HG03520 (cell line): ENCODE measurements at regions not wholly inside any gene's neighbourhood (a gene's known extent, or its start where the extent isn't known, plus 50 kb on each side); places are given as distances from the start of the nearest gene placed in this dataset.

Experiments used
- ATAC-seq: cut with Tn5 transposase; IDR thresholded peaks from one replicate; pipeline ENCODE4 v1.9.1; 2021; ENCODE audit warnings: mild to moderate bottlenecking, moderate library complexity; ENCODE audit not compliant: unreplicated experiment

DNA sequence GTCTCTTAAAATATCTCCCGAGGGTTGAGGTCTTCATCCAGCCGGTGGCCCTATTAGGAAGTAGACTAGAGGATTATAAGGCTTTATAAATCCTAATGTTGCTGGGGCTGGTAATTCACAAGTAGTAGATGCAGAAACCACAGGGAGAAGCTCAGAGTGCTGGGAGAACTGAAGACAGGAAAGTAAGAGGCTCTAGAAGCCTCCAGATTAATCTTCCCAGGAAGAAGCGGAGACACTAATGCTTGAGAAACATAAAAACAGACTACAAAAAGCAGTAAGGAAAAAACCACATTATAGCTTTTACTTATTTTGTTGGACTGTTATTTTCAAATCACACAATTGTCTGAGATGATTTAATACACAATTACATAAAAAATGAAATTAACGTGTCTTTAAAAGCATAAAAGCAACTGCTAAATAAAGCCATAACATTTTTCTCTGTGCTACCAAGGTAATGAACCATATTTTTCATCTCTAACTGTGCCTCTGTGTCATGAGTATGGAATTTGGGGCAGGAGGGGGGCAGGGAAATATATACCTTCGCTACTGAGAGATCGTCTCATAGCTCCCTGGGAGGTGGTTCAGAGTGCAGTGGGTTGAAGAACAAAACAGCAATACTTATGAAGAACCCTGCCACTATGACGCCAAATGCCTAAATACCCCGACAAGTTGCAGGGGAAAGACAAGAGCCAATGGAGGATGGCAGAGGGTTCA is 806.2 kb upstream of the WWC1 start:
- ATAC-seq, result no peak

GRCh38 chr5:167488371-167488770 is 803.1 kb upstream of the WWC1 start:
- no peak for ATAC-seq

GRCh38 chr5:167489202-167489601 is 802.2 kb upstream of the WWC1 start:
- ATAC-seq, result peak; percentile 59

DNA sequence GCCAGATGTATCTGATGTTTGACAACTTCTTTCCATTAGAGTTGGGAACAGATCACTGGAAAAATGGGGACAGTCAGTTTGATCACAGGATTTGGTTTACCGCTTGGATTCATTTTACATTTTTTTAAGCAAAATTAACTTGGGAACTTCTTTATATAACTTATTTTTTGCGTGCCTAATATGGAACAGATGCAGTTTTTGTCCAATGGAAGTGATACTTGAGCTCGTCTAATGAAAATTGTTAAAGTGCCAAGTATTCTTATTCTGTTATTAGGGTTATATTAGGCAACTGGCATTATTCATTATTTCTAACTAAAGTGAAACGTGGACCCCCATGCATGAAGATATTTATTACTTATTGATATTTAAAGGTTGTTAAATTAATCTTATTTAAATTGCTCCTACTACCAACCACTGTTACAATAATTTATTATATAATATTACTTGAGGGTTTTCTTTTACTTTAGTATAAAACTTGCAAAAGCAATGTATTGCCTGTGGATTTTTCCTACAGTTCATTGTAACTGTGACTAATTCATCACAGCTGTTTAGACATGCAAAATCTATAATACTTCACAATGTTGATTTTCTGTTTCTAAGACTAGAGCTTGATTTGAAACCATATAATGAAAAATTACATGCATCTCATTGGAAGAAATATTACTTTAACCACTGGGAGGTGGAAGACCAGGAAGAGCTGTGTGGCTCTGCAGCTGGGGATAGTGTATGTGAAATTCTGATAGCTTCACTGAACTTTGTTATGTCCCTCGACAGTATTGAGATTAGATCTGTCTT is 787.3 kb upstream of the WWC1 start:
- no peak for ATAC-seq

- ATAC-seq, result no peak
Observed at GRCh38 chr5:167507463-167508233, 783.8 kb upstream of the WWC1 start.

DNA sequence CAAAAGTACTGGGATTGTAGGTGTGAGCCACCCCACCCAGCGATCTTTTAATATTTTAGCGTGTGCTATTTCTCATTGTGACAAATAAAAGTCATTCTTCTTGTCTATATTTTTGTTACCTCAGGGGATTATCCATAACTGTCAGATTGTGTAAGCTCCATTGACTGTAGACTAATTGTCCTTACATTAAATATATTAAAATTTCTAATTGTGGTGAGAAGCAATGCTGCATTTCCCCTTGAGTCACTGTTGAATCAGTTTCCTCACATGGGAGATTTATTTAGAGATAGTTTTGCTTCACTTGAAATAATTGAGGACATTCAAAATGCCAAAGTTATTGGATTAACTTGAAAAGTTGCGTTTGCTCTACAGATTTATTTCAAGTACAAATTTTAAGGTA is 782.4 kb upstream of the WWC1 start:
- no peak for ATAC-seq

- no peak for ATAC-seq
Observed at GRCh38 chr5:167511276-167511675, 780.2 kb upstream of the WWC1 start.

DNA sequence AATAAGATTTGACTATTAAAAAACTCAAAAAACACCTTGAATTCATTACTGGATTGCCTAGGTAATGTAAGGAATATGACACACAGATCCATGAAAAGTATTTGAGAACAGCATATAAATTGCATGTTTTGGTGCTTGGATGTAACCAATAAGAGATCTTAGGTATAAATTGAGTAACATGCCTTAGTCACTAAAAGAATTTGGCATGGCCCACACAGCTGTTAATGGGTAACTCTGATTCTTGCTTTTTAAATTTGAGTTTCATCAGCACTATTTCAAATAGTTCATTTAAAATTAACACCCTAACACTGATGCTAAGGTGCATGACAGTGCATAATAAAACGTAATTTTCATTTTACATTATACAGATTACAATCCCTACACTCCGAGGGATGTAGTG is 779.3 kb upstream of the WWC1 start:
- no peak for ATAC-seq

DNA sequence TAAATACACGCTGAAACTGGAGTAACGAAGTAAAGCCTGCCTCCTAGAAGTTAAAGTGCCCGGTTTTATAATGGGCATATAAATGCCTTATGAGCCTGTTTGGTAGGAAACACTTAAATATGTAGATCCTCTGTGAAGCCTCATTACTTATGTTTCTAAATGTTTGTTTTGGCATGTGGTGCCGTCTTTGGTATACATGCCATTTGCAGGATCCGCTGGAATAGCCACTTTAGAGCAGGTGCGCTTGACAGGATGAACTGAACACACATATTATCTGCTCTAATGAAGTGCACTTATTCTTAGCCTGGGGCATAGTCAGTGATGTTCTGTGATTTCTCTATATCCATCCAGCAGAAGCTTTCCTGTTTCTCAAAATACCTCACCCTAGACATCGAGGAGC is 778.1 kb upstream of the WWC1 start:
- no peak for ATAC-seq

GRCh38 chr5:167514461-167514860 is 777.0 kb upstream of the WWC1 start:
- ATAC-seq, result no peak

- ATAC-seq, result no peak
Observed at GRCh38 chr5:167525004-167525403, 766.4 kb upstream of the WWC1 start.

DNA sequence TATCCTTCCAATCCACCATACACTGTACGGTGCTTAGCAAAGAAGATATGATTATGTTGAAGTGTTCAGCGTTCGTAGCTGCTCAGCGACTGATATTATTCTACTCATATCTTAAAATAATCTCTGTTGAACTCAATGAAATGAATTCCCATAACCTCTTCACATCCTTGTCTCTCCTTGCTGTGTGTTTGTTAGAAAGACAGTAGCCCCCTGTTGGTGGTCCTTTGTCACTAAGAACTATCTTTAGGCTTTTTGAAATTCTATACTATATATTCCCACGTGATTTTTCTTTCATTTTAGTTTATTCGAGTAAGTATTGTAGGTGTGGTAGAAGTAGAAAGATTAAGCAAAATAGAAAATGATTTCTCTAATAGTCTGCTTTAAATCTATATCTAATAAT is 762.8 kb upstream of the WWC1 start:
- ATAC-seq, result no peak

DNA sequence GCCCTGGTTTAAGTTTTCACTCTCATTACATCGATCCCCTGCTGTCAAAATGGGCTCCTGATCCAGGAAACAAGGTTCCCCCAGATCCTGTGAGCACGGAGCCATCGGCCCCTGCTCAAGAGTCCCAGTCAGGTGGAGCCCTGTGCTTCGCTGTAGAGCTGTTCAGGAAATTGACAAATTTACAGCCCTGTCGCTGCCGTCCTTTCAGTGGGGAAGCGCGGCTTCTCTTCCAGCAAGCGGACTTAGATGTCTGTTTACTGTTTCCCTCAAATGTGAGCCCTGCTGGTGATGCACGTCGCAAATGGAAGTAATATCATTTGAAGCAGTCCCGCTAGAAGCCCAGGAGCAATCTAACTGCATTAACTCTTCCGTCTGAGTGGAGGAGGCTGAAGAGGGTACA is 760.9 kb upstream of the WWC1 start:
- ATAC-seq, result no peak

- ATAC-seq, result no peak
Observed at GRCh38 chr5:167533814-167534795, 757.3 kb upstream of the WWC1 start.

DNA sequence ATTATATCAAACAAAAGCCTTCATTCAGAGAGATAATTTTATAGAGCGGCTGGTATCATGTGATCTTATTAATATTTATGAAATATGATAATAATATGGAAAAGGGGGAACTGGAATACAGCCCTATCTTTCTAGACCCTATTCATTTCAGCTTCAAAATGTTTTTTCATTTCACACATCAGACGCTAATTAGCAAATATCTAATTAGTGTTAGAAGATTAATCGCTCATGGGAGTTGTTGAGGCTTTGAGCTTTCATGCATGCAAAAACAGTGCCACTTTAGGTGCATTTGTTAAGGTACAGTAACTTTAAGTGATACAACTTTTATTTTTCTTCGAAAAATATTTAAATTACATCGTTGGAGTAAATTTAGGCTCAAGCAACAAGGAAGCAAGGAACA is 751.7 kb upstream of the WWC1 start:
- ATAC-seq, result no peak

DNA sequence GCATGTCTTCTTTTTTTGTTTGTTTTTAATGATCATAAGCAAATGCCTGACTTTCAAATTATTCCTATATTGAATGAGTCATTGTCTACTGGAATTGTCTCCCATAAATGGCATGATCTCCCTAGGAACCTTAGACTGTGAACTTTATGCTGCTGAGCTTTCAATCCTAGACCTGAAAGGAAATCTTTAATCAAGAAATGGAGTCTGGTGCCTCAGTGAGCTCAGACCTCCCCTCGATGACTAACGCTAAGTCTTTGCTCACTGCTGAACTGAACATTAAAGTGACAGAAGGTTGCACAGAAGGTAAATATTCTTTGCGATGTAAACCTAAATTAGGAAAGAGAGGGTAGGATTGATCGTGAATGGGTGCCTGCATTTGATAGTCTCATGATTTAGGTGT is 745.2 kb upstream of the WWC1 start:
- no peak for ATAC-seq

DNA sequence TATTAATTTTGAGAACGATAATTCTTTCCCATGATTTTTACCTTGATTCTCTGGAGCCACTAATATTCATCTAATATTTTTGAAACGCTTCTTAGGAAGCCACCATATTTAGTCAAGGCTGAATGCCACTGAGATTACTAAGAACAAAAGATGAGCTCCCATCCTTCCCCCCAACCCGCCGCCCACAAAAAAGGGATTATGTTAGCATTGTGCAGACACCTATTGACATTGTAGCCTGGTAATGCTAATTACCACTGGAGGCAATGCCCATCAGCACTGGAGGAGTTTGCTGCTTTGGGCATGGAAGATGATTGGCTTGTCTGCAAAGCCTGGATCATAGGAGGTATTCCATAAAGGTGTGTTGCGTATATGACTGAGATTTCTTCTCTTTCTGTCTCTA is 739.1 kb upstream of the WWC1 start:
- no peak for ATAC-seq

- no peak for ATAC-seq
Observed at GRCh38 chr5:167553511-167553910, 737.9 kb upstream of the WWC1 start.

DNA sequence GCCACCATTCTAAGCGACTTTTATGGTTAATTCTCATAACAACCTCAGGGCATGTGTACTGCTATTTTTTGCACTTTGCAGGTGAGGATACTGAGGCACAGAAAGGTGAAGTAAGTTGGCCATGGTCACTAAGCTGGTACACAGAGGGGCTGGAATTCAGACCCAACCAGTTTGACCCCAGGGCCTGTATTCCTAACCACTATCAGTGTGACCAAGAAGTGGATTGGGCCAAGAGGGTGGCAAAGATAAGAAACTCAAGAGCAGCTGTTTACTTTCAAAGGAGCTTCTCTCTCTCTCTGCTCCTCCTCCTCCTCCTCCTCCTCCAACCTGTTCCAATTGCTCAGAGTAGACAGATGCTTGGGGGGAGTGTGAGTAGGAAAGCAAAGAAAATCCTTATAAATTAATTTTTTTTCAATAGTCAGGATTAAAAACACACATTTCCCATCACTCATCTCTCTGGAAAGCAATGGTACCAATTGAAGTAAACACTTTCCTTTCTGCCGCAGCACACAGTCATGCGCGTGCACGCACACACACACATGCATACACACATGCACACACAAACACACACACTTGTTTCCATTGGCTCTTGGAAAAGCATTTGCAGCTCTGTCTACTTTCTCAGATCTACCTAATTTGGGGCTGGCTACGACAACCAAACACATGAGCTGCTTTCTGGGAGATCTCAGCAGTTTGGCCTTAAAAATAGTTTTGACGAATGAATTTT is 736.7 kb upstream of the WWC1 start:
- no peak for ATAC-seq

GRCh38 chr5:167555565-167556166 is 735.8 kb upstream of the WWC1 start:
- no peak for ATAC-seq
